ENCODE measurements at regions not wholly inside any gene's neighbourhood (a gene's known extent, or its start where the extent isn't known, plus 50 kb on each side); places are given as distances from the start of the nearest gene placed in this dataset.
"Not testable (repeated sequence)": the region's sequence is repeated elsewhere in the genome, so short reads cannot be mapped to it uniquely, and the experiment has no call there.

GRCh38 chr1:199951005-199951404 is 76.5 kb upstream of the NR5A2 start:
- DNase-seq = not testable (repeated sequence)

GRCh38 chr1:199953651-199954050 is 73.9 kb upstream of the NR5A2 start:
- no peak for DNase-seq

- no peak for DNase-seq
Measured at GRCh38 chr1:199954699-199955098, 72.8 kb upstream of the NR5A2 start.

- no peak for DNase-seq
Measured at GRCh38 chr1:199955235-199955634, 72.3 kb upstream of the NR5A2 start.

- no peak for DNase-seq
Measured at GRCh38 chr1:199956005-199956404, 71.5 kb upstream of the NR5A2 start.

- DNase-seq = no peak
Measured at GRCh38 chr1:199959033-199959774, 68.3 kb upstream of the NR5A2 start.

GRCh38 chr1:199959775-199960110 is 67.8 kb upstream of the NR5A2 start:
- DNase-seq = no peak

- no peak for DNase-seq
Measured at GRCh38 chr1:199970125-199970524, 57.4 kb upstream of the NR5A2 start.

GRCh38 chr1:199976496-199977144 is 50.9 kb upstream of the NR5A2 start:
- DNase-seq = no peak
